DMS 273 treated with DMSO at 0.1 percent for 48 hours (cell line): ENCODE measurements at regions not wholly inside any gene's neighbourhood (a gene's known extent, or its start where the extent isn't known, plus 50 kb on each side); places are given as distances from the start of the nearest gene placed in this dataset.
A peak's percentile ranks its signal among the peaks of the same experiment; 100 is the strongest.

ENCODE experiments used
- DNase-seq: peaks from one replicate; lab custom pipeline; 2025; lab: John Stamatoyannopoulos, UW

DNA sequence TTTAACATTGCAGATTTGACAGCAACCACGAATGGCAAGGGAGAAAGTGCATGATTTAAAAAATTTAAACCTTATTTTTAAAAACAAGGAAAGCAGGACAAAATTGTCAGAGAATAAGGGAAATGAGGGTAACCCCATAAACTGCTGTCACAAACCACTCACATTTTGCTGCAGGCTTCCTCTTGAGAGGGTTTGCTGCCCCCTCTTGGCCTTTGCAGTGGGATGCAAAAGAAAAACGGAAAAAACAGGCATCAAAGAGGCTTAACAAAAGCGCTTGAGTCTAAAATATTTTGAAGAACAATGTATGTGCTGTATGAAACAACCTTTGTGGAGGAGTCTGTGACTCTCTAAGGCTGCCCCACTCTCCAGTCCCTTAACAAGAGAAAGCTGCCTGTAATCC, 91.6 kb downstream of the TMX3 start:
- peak; percentile 40 for DNase-seq

DNA sequence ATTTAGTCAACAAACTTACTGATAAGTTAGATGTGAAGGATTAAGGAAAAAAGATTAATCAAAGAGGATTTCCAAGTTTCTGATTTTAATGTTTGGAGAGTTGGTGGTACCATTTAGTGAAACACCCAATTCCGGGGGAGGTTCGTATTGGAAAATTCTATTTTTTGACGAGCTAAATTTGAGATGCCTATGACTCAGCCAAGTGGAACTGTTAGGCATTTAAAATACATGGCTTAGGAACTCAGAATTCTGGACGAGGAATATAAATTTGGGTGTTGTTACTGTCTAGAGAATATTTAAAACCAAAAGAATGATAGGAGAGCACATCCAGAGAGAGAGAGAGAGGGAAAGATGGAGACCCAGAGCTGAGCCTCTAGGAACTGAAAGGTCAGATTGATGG, 103.6 kb downstream of the TMX3 start:
- no peak for DNase-seq

DNA sequence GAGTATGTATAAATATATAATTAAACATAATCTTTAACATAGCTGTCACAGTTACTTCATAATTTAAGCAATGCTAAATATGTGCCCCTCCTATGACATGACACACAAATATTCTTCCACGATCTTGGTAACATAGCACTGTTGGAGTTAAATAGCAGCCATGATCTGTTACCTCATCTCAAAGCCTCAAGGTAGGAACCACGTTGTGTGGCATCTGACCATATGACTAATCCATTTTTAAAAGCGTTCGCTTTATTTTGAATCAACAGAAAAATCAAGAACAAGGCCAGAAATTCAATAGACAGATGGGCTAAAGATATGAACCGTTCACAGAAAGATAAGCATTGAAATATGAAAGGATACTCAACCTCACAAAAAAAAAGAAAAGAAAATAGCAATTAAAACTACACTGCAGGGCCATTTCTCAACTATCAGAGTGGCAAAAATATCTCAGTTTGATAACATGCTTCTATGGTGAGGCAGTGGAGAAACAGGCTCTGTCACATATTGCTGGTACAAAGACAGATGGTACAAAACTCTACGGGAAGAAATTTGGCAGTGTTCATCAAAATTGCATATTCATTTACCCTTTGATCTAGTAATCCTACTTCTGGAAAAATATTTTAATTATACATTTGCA, 105.9 kb downstream of the TMX3 start:
- DNase-seq: peak; percentile 58

DNA sequence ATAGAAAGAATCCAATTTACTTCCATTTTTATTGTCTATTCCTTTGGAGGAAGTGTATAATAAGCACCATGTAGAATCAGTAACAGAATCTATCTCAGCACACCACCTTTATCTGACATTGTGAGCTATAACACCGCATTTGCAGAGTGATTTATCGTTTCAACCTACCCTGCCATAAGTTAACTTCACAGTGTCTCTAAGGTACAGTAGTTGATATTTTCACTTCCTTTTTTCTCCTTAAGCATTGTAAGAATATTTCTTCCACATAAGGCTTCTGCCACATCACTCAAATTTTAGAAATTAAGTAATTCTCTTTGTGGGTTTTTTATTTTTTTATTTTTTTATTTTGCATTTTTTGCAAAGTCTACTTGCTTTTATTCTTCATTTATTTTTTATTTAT, 107.1 kb downstream of the TMX3 start:
- DNase-seq: no peak

DNA sequence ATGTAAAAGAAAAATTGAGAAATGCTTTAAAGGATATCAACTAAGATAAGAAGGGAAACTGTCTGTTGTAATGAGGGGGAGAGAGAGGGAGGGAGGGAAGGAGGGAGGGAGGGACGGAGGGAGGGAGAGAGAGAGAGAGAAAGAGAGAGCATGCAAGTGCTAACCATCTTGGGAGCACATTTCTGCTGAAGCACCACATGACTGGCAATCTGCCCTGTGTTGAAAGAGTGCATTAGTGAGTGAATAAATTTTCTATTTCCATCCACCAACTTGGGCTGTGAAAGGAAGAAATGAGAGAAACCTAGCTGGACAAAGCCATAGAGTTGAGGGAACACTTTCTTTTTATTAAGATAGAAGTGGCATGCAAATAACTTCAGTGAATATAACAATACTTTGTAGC, 110.7 kb downstream of the TMX3 start:
- DNase-seq: no peak

DNA sequence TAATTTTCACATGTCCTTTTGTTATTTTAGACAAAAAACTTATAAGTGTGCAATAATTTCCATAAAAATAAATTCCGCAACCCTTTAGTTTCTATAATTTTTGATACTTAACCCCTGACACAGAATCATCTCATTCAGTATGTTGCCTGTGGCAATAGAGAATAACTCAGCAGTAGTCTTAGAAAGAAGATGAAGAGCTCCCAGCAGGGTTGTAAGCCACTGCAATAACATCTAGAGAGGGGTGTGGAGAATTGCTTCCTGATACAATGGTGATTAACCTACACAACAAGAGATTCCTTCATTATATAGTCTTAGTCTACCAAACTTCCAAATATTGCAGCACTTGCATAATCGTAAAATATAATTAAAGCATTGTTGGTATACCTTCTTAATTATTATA, 118.9 kb downstream of the TMX3 start:
- no peak for DNase-seq

DNA sequence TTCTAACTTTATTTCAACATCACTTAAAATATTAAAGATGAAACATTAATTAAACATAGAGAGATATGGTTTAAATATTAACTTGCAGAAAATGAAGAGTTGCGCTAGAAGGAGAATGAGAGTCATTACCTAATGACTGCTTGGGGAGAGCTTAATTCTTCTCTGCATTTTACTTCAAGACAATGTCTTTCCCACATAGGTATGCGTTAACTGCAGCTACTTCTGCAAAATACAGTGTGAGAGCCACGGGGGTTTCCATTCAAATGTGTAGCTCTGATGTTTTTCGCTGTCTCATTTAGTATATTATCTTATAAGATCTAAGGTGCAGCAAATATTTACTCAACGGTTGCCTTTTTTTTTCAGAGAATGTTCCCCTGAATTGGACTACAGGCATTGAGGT, 126.7 kb downstream of the TMX3 start:
- no peak for DNase-seq

DNA sequence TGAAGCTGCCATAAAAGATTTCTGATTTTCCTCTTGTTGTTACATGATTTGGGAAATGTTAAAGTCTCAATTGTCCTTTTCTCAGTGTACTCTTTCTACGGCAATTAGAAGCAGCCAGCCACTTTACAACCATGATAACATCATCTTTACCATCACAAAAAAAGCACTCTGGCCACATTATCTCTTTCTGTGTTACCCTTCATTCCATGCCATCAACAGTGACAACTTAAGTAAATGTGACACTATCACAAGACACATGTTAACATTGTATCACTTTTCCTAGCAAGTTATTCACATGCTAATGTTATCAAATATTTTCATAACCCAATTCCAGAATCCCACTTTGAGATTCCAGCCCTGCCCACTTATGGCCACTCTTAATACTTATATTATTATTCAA, 131.2 kb downstream of the TMX3 start:
- no peak for DNase-seq

DNA sequence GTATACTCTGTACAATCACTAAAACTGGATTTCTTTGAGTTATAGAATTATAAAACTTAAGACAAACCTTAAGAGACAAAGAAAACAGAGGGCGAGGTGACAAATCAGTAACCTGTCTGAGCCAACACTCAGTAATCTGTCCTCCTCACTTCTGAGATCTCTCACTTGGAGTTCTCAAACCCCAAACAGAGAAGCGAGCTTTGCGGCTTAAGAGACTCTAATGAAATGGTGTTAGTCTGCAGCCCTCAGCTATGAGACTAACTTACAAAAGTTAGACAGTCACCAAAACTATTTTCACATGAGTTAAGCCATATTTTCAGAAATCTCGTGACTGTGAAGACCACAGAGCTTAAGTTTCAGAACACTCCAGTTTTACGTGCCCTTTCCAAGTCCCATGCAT, 140.6 kb downstream of the TMX3 start:
- DNase-seq: no peak

DNA sequence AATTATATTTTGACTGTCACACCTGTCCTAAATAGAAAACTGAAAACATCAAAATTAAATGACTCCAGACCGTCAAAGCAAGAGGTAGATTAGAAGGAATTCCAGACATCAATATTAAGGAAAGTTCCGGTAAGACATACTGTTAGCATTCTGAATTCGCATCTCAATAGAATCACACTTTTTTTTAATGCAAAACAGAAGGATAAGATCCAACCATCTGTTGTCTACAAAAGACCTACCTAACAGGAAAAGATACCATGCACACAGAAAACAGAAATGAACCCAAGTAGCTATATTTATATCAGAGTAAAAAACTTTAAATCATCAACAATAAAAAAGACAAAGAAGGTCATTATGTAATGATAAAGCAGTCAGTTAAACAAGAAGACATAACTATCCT, 145.0 kb downstream of the TMX3 start:
- DNase-seq: no peak

DNA sequence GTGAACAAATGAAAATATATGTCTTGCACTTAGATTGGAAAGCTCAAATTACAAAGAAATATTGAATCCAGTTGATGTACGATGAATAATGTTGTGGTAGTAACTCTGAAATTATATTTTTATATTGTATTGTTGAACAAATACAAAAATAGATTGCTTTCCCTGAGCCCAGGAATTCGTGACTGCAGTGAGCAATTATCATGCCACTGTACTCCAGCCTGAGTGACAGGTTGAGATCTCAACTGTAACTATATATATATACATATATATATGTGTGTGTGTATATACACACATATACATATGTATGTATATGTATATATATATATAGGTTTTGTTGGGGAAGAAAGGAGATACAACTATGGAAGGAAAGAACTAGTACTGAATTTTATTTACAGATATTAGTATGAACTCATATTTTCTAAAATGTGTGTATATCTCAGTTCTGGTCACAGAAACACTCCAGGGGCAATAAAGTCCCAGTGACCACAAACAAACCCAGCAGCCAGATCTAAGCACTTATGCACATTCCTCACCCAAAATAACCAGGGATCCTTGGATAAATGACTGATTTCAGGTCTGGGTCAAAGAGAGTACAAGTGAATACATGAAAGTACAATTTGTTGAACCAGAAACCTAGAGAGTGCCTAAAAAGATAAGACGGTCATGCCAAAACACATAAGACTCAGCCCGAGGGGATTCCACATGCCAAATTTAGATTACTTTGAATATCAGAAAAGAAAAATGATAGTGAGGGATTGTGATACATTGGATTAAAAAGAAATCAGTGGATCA, 146.3 kb downstream of the TMX3 start:
- no peak for DNase-seq

DNA sequence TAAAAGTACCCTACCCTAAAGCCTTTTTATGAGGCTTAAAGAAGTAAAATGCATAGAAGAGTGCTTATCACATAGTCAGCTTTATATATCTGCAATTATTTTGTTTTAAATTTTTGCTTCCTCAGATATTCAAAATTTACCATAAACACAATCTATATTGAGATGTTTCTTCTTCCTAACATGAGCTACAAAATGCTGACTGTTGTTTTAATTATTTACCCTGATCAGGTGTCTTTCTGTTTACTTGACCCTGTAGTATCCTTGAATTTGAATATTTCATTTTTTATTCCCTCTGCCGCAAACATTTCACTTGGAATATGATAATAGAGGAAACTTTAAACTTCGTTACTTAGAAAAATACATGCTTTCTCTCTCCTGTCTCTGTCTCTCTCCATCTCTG, 147.9 kb downstream of the TMX3 start:
- no peak for DNase-seq

DNA sequence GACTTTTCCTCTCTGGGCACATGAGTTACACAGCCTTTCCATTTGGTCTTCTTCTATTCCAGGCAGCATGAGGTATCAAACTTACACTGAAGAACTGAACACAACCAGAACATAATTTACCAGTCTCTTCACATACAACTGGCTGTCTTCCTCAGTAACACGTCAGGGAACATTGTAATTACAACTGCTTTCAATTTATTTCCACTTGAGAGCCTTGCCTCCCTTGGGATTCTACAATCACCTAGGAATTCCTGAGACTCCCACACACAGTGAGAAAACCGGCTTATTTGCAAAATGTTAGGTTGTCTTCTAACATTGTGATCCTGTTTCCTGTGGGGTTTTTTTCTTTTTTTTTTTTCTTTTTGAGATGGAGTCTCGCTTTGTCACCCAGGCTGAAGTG, 149.9 kb downstream of the TMX3 start:
- no peak for DNase-seq

DNA sequence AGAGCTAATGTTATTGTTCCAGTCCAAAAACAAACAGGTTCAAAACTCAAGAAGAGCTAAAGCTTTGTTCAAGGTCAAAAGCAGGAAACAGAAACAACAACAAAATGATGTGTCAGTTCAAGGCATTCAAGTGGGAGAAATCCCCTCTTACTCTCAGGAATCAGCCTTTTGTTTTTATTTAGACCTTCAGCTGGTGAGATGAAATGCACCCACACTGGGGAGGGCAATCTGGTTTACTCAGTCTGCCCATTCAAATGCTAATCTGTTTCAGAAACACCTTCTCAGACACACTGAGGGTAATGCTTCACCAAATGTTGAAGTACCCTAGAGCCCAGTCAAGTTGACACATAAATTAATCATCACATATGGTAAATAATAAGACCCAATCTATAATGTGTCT, 150.6 kb downstream of the TMX3 start:
- DNase-seq: no peak

DNA sequence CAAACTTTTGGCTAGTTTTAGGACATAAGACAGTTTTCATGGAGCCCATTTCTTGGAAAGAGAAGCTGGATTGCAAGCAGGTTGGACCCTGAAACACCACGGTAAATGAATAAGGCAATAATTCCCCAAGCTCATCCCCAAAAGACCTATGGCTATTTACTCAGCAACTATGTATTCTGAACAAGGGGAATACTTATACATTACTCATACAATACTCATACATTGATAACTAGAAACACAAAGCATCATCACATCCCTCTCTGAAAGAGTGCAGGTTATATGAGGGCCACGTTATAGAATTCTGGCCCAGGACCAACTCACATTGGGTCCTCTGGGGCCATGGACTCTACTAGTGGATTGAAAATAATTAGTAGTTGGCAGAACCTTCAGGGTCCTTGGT, 154.8 kb downstream of the TMX3 start:
- DNase-seq: no peak

DNA sequence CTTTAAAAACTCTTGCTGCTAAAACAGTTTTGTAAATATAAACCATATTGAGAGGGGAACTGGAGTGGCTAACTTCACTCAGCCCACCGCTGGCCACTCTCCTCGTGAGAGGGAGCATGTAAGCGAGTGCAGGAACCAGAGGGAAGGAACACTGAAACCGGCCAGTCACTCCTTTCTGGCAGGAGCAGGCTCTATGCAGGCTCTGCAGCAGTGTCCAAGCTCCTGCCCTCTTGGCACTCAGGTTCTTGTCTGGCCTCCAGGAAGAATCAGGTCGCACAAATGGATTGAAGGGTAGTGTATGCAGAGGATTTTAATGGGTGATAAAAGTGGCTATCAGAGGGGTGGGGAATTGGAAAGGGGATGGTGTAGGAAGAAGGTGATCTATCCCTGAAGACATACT, 157.7 kb downstream of the TMX3 start:
- DNase-seq: no peak

DNA sequence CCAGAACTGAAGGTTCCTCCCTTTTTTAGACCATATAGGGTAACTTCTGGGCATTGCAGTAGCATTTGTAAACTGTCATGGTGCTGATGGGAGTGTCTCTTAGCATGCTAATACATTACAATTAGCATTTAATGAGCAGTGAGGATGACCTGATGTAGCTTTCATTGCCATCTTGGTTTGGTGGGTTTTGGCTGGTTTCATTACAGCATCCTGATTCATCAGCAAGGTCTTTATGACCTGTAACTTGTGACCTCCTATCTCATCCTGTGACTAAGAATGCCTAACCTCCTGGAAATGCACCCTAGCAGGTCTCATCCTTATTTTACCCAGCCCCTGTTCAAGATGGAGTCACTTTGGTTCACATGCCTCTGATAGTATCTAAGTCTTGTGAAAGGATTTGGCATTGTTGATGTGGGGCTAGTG, 159.0 kb downstream of the TMX3 start:
- no peak for DNase-seq

DNA sequence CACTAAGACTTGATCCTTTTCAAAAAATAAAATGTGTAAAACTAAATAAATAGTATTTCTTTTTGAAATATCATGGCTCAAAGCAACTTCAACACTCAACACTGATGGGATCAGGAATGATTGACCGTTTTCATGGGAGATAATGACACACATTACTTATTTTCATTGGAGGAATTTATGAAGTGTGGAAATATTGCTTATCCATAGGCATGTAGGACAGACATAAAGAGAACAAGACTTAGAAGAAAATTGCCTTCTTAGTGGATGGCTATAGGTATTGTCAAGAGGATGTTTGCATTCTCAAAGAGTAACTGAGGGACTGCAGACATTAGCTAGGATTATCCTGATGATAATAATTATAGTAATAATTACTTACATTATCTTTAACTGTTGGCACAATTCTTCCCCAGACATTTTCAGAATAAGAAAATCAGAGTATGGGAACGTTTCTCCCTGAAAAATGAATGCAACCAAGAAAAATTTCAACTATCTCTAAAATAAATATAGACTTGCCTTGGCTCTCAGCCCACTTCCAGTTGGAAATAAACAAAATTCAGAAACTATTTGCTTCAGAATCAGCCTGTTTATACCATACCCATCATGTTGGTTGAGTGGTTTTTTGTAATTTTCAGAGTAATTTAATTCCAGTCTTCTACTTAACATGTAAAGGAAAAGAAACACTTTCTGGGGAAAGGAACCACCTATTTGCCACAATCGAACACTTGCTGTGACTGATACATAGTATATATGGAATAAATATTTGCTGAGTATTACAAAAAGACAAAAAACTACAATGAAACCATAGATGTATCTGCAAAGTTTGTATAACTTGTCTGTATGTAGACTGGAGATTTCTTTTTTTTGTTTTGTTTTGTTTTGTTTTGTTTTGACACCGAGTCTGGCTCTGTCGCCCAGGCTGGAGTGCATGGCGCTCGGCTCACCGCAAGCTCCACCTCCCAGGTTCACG, 165.7 kb downstream of the TMX3 start:
- no peak for DNase-seq

DNA sequence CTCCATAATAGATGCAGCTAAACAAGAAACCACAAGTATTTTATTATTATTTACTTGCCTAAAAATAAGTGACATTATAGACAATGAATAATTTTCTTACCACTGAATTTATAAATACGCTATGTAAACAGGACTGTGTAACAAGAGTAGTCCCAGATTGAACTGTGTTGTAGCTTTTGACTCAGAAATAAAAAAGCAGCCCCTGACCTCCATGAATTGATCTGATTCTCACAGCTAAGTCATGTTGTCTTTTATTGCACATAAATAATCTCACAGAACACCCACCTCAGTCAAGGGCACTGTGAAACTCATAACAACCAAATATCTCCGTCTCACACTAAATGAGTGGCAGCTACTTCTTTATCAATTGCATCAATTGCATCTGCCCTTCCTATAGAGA, 171.6 kb downstream of the TMX3 start:
- no peak for DNase-seq

DNA sequence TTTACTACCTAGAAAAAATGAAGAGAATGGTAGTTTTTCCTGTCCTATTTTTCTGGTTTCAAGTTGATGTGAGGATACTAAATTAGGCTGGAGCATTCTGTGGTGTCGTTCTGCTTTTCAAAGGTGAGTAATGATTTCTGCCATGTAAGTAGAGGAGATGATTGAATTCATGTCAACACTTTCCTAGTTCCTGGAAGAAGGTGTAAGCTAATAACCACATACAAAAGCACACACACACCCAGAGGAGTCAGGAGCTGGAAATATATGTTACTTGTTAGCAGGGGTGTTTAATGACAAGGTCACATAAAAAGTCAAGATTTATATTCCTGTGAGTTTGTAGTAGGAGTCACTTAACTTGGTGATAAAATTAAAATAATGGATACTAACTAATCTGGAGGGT, 172.1 kb downstream of the TMX3 start:
- DNase-seq: no peak

DNA sequence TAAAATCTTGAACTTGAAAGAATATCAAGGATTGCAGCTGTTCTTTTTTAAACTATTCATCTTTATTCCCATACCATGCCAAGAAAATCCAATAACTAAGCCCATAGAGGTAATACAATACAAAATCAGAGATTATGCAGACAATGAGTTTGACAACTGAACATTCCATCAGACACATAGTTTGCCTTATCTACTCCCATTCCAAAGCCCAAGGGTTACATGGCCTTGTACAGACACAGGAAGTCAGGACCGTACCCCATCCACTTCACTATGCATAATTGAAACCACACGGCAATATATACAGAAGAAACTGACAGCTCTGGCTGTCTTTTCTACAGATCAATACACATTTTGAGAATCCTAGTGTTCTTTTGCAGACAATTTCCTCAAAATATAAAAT, 181.3 kb downstream of the TMX3 start:
- DNase-seq: no peak

DNA sequence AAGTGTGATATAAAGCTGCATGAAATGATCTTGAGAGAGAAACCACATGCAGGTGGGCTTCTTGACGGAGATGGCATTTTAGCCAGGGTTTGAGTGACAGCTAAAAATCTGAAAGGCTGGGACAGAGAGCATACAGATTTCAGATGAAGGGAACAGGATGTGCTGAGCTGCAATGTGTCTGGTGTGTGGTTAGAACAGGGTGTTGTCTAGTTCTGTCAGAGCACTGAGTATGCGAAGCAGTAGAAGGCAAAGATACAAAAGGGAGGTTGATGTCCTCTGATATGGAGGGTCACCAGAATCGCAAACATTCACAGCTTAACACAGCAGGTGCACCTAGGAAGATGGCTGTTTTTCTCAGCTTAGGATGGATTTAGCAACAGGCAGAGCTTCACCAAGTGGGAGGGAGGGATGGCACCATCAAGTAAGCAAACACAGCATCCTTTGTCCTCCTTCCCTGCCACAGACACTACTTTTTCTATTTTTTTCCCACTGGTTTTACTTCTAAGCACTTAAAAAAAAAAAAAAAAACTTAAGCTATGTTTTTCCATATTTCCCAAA, 182.5 kb downstream of the TMX3 start:
- no peak for DNase-seq

DNA sequence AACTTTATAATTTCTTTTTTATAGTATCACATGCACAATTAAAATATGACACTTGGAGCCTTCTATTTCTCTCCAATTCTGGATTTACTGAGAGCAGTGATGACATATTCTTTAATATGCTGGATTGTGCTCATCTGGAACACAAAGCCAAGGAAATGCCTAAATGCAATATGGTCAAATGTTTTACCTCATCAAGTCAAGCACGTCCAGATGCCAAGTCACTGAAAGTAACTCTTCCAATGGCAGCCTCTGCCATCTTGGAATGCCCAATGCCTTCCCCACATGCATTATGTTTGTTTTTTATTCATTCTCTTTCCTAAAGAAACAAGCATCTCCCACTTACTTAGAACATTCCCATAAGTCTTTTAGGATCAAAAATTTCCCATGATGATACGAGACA, 189.8 kb downstream of the TMX3 start:
- no peak for DNase-seq
